Lower leg skin (tissue), 4 donors: ENCODE measurements at regions not wholly inside any gene's neighbourhood (a gene's known extent, or its start where the extent isn't known, plus 50 kb on each side); places are given as distances from the start of the nearest gene placed in this dataset.
"Not testable (repeated sequence)": the region's sequence is repeated elsewhere in the genome, so short reads cannot be mapped to it uniquely, and the experiment has no call there.

ENCODE experiments used
- DNase-seq, 2 donors: peaks; one replicate each; pipeline ENCODE4 v3.0.0-alpha.2; 2019; ENCODE audit warnings: low spot score in 2 of 2
- H3K4me3 ChIP-seq: fragments of 200-600 bp; sonication (generic); 2 replicates; pipeline ENCODE4 v1.5.1; 2017; ENCODE audit warnings: mild to moderate bottlenecking, low read depth; ENCODE audit not compliant: poor library complexity, severe bottlenecking
- CTCF ChIP-seq, 3 donors: fragments of 450-650 bp; IDR thresholded peaks; one replicate each; pipeline ENCODE4 v1.5.1; 2016; ENCODE audit warnings: antibody characterized with exemption in 3 of 3, mild to moderate bottlenecking in 3 of 3, moderate library complexity in 2 of 3
- POLR2A ChIP-seq, 2 donors: fragments of 450-650 bp; IDR thresholded peaks; one replicate each; pipeline ENCODE4 v1.6.1; 2016 to 2017; ENCODE audit warnings: antibody characterized with exemption in 2 of 2, mild to moderate bottlenecking in 1 of 2, moderate library complexity in 1 of 2
- WGBS, 2 donors: methylation state at CpG; one replicate each; pipeline ENCODE4 v1.1.5; 2018; 5-methylcytosine and 5-hydroxymethylcytosine counted together
- intact Hi-C: fragments of 100-400 bp; cut with DNase I; formaldehyde crosslinking; loops from one replicate; pipeline ENCODE4 v1.15.0; 2023; ENCODE audit warnings: low total_unique reads

GRCh38 chr14:37874429-37875109 is 279.1 kb downstream of the TTC6 start:
- WGBS, 2 donors, result 37 to 42% methylated on average over 15 of the region's 15 CpGs
- TF ChIP-seq CTCF (IDR thresholded peaks at IDR 0.05) (peak in 1 of 3 donors; percentile 71), POLR2A (IDR thresholded peaks at IDR 0.05) (no peak)
- peak; percentile 73 to 95 for DNase-seq
- intact Hi-C loops, result loop anchor here (10.0 kb wide), 1 partner anchor 620 kb away; no protein-coding TSS in a partner anchor
- H3K4me3 ChIP-seq, result no peak overlapping the region

GRCh38 chr14:37888234-37888633 is 292.8 kb downstream of the TTC6 start:
- TF ChIP-seq CTCF (IDR thresholded peaks at IDR 0.05), result no peak
- no peak for DNase-seq
- no peak overlapping the region for H3K4me3 ChIP-seq
- intact Hi-C loops, result no loop called here
- 95% methylated on average over 1 of the region's 1 CpG for WGBS, 2 donors

- 33 to 35% methylated on average over 5 of the region's 5 CpGs for WGBS, 2 donors
- TF ChIP-seq POLR2A (IDR thresholded peaks at IDR 0.05) (no peak), CTCF (IDR thresholded peaks at IDR 0.05) (peak in 1 of 3 donors; percentile 22)
- intact Hi-C loops, result no loop called here
- no peak for DNase-seq
- no peak overlapping the region for H3K4me3 ChIP-seq
Observed at GRCh38 chr14:37889087-37889486, 293.7 kb downstream of the TTC6 start.

GRCh38 chr14:37890095-37890494 is 294.7 kb downstream of the TTC6 start:
- intact Hi-C loops, result no loop called here
- no peak for TF ChIP-seq CTCF (IDR thresholded peaks at IDR 0.05)
- TF ChIP-seq POLR2A (IDR thresholded peaks at IDR 0.05), result no peak
- no peak for DNase-seq
- 82 to 86% methylated on average over 1 of the region's 1 CpG for WGBS, 2 donors
- H3K4me3 ChIP-seq, result no peak overlapping the region

GRCh38 chr14:37891500-37891899 is 296.1 kb downstream of the TTC6 start:
- DNase-seq, H3K4me3 ChIP-seq, intact Hi-C loops: not testable (repeated sequence)
- 83 to 89% methylated on average over 1 of the region's 1 CpG for WGBS, 2 donors

- H3K4me3 ChIP-seq, result no peak overlapping the region
- WGBS, 2 donors, result 48 to 52% methylated on average over 1 of the region's 1 CpG
- no peak for DNase-seq
- intact Hi-C loops, result no loop called here
- TF ChIP-seq POLR2A (IDR thresholded peaks at IDR 0.05) (no peak), CTCF (IDR thresholded peaks at IDR 0.05) (no peak)
Observed at GRCh38 chr14:37894463-37894862, 299.0 kb downstream of the TTC6 start.
